Adrenal gland (tissue), 9 donors: ENCODE measurements at regions not wholly inside any gene's neighbourhood (a gene's known extent, or its start where the extent isn't known, plus 50 kb on each side); places are given as distances from the start of the nearest gene placed in this dataset.

ENCODE experiments used
- DNase-seq, 7 donors: peaks; one replicate each; pipeline ENCODE4 v3.0.0-alpha.2; 2019 to 2020
- H3K27ac ChIP-seq, 5 donors: fragments of 200-600 bp; sonication (generic) in 4 of 5; 1 replicate in 3 of 5; 2 replicates in 2 of 5; pipeline versions ENCODE4 v1.5.1 to v1.8.0; 2016 to 2020; ENCODE audit warnings: mild to moderate bottlenecking in 1 of 5
- H3K27me3 ChIP-seq: fragments of 200-600 bp; 2 replicates; pipeline ENCODE4 v1.8.0; 2021
- H3K36me3 ChIP-seq, 2 donors: fragments of 200-600 bp; replicated peaks in 1 of 2; 1 replicate in 1 of 2; 2 replicates in 1 of 2; pipeline versions ENCODE4 v1.5.1 to v1.8.0; 2018 to 2022
- H3K4me1 ChIP-seq, 2 donors: fragments of 200-600 bp; replicated peaks in 1 of 2; 1 replicate in 1 of 2; 2 replicates in 1 of 2; pipeline versions ENCODE4 v1.5.1 to v1.8.0; 2018 to 2021
- H3K4me3 ChIP-seq, 4 donors: fragments of 200-600 bp; sonication (generic) in 3 of 4; one replicate each; pipeline ENCODE4 v1.5.1; 2016 to 2018
- H3K9me3 ChIP-seq, 3 donors: fragments of 200-600 bp; sonication (generic) in 1 of 3; replicated peaks in 1 of 3; 1 replicate in 2 of 3; 2 replicates in 1 of 3; pipeline versions ENCODE4 v1.5.1 to v1.8.0; 2016 to 2021
- CTCF ChIP-seq, 6 experiments: fragments of 450-650 bp in 4 of 6; fragments of 200-600 bp in 2 of 6; sonication (generic) in 1 of 6; IDR thresholded peaks; 1 replicate in 5 of 6; 2 replicates in 1 of 6; pipeline versions ENCODE4 v1.5.1 to v1.8.0; 2016 to 2021; ENCODE audit warnings: antibody characterized with exemption in 6 of 6, mild to moderate bottlenecking in 2 of 6, moderate library complexity in 1 of 6
- POLR2A ChIP-seq, 2 donors: fragments of 450-650 bp; IDR thresholded peaks; one replicate each; pipeline ENCODE4 v1.6.1; 2017; ENCODE audit warnings: antibody characterized with exemption in 2 of 2, mild to moderate bottlenecking in 2 of 2, moderate library complexity in 1 of 2
- WGBS, 4 donors: extraction: QIAGEN DNeasy Blood & Tissue Kit in 2 of 4; methylation state at CpG; one replicate each; pipeline versions ENCODE4 v1.1.5 to v1.1.7; 2013 to 2017; 5-methylcytosine and 5-hydroxymethylcytosine counted together
- intact Hi-C, 2 donors: fragments of 100-400 bp; cut with DNase I; formaldehyde crosslinking; loops; one replicate each; pipeline versions ENCODE4 v1.14.1 to v1.15.0; 2022 to 2023
- donor health status: healthy with polysubstance abuse.
- donor health status: Bipolar disorder and iron deficiency.
- donor health status: DM: yes; HTN: yes; CAD: no.
- donor health status: DM: no; HTN: no; CAD: no.
- donor health status: DM: no; HTN: no; CAD: no.

GRCh38 chr4:159464302-159464701 is 361.4 kb downstream of the RAPGEF2 start:
- intact Hi-C loops = no loop called here

DNA sequence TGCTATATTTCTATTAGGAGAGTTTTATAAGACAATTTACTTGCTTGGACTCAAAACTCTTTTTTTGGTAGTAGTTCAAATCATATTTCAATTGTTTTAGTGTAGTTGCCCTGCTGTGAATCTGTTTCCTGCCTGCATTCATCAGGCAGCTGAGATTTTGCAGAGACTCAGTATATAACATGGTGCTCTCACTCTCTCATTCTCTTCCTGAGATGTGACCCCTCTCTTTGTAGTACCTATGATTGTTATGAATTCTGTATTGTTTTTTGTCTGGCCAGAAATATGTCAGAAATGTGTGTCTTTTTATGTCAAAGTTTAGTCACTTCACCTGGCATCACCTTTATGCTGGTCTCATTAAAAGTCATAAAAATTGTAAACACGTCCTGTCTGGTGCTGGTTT is 374.0 kb downstream of the RAPGEF2 start:
- Histone ChIP-seq H3K27ac (no peak overlapping the region), H3K9me3 (no peaks in the 10 kb centered on the region), H3K27me3 (no peaks in the 10 kb centered on the region), H3K36me3 (no peaks in the 10 kb centered on the region), H3K4me3 (no peak overlapping the region), H3K4me1 (no peaks in the 10 kb centered on the region)
- WGBS, 4 donors = 65 to 83% (median 76%) methylated on average over 1 of the region's 1 CpG
- DNase-seq = no peak
- intact Hi-C loops = loop anchor here in 1 of 2 donors (10.0 kb wide), 1 partner anchor 1768 kb away; no protein-coding TSS in a partner anchor
- no peak for TF ChIP-seq POLR2A (IDR thresholded peaks at IDR 0.05)
- no peak for TF ChIP-seq CTCF (IDR thresholded peaks at IDR 0.05)

More at GRCh38 chr4:159464302-159464701, 361.4 kb downstream of the RAPGEF2 start:
- TF ChIP-seq CTCF (IDR thresholded peaks at IDR 0.05) (no peak), POLR2A (IDR thresholded peaks at IDR 0.05) (no peak)
- DNase-seq = no peak
- no peak overlapping the region for H3K4me3 ChIP-seq
- no peak overlapping the region for H3K27ac ChIP-seq
- H3K27me3 ChIP-seq = no peaks in the 10 kb centered on the region
- no peaks in the 10 kb centered on the region for H3K9me3 ChIP-seq
- H3K4me1 ChIP-seq = no peaks in the 10 kb centered on the region
- H3K36me3 ChIP-seq = no peaks in the 10 kb centered on the region

DNA sequence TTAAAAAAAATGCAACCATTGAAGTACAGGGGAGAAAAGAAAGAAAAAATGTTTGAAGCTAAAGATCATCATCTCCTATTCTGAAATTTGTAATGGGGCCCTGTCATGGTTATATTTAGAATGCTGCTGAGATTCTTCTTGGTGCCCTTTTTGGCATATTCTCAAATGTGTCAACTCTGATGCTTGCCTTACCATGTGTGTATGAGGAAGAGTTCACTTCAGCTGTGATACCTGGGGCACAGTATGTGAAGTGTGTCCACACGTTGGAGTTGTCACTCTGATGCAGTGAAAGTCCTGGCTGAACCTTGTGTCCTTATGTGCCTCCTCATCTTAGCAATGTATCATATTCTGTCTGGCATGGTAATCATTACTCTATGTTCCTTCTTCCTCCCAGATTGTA is 377.9 kb downstream of the RAPGEF2 start:
- intact Hi-C loops = loop anchor here in 1 of 2 donors (10.0 kb wide), 1 partner anchor 274 kb away; no protein-coding TSS in a partner anchor
- no peaks in the 10 kb centered on the region for H3K4me1 ChIP-seq
- no peak overlapping the region for H3K4me3 ChIP-seq
- H3K36me3 ChIP-seq = no peaks in the 10 kb centered on the region
- no peak overlapping the region for H3K27ac ChIP-seq
- WGBS, 4 donors = 35 to 82% (median 77%) methylated on average over 1 of the region's 1 CpG
- no peaks in the 10 kb centered on the region for H3K9me3 ChIP-seq
- DNase-seq = no peak
- no peaks in the 10 kb centered on the region for H3K27me3 ChIP-seq
- no peak for TF ChIP-seq POLR2A (IDR thresholded peaks at IDR 0.05)
- no peak for TF ChIP-seq CTCF (IDR thresholded peaks at IDR 0.05)

- TF ChIP-seq CTCF (IDR thresholded peaks at IDR 0.05) (no peak), POLR2A (IDR thresholded peaks at IDR 0.05) (no peak)
- whole genome bisulfite sequencing, 4 donors = 83 to 94% (median 88%) methylated on average over 5 to 6 of the region's 6 CpGs
- Histone ChIP-seq H3K36me3 (no peaks in the 10 kb centered on the region), H3K4me1 (peaks cover 0 to under 1% of the 10 kb centered on the region in 2 donors), H3K27ac (no peak overlapping the region), H3K27me3 (no peaks in the 10 kb centered on the region), H3K4me3 (no peak overlapping the region), H3K9me3 (no peaks in the 10 kb centered on the region)
- intact Hi-C loops = loop anchor here in 1 of 2 donors (10.0 kb wide), 1 partner anchor 273 kb away; no protein-coding TSS in a partner anchor
- DNase-seq = no peak
These were observed 379.1 kb downstream of the RAPGEF2 start for GRCh38 chr4:159481936-159482335.
